ENCODE measurements at regions not wholly inside any gene's neighbourhood (a gene's known extent, or its start where the extent isn't known, plus 50 kb on each side); places are given as distances from the start of the nearest gene placed in this dataset.
"Not testable (repeated sequence)": the region's sequence is repeated elsewhere in the genome, so short reads cannot be mapped to it uniquely, and the experiment has no call there.

GRCh38 chr13:37163641-37164265 is 58.3 kb upstream of the CSNK1A1L start:
- DNase-seq (ENCODE audit: low spot score) = no peak

GRCh38 chr13:37158481-37158880 is 53.0 kb upstream of the CSNK1A1L start:
- no peak for DNase-seq (ENCODE audit: low spot score)

GRCh38 chr13:37155613-37156097 is 50.2 kb upstream of the CSNK1A1L start:
- not testable (repeated sequence) for DNase-seq (ENCODE audit: low spot score)

All from iPS-NIHi11 (cell line).